ENCODE measurements at regions not wholly inside any gene's neighbourhood (a gene's known extent, or its start where the extent isn't known, plus 50 kb on each side); places are given as distances from the start of the nearest gene placed in this dataset.

DNA sequence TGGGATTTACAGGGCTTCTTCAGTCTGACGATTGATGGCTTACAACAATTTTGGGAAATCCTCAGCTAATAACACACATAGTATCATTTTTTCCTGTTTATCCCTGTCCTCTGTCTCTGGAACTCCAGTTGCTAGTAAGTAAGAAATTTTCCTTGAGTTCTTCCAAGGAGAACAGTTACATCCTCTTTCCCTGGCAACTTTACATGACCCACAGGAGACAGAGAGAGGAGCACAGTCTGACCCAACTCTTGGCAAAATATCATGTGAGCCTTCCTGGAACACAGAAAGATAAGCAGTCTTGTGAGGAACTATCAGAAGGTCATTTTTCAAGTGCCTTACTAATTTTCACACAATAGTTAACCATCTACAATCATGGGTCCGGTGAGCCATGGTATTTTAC is 578.7 kb upstream of the PABPC4L start:
- in situ Hi-C loops (cut with HindIII; ENCODE audit: low sequenced_read_pairs) = no loop called here
- TF ChIP-seq, protein P1, sequence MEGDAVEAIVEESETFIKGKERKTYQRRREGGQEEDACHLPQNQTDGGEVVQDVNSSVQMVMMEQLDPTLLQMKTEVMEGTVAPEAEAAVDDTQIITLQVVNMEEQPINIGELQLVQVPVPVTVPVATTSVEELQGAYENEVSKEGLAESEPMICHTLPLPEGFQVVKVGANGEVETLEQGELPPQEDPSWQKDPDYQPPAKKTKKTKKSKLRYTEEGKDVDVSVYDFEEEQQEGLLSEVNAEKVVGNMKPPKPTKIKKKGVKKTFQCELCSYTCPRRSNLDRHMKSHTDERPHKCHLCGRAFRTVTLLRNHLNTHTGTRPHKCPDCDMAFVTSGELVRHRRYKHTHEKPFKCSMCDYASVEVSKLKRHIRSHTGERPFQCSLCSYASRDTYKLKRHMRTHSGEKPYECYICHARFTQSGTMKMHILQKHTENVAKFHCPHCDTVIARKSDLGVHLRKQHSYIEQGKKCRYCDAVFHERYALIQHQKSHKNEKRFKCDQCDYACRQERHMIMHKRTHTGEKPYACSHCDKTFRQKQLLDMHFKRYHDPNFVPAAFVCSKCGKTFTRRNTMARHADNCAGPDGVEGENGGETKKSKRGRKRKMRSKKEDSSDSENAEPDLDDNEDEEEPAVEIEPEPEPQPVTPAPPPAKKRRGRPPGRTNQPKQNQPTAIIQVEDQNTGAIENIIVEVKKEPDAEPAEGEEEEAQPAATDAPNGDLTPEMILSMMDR (IDR thresholded peaks at IDR 0.05; ENCODE audit: low read depth, low read length, missing control alignments) = no peak
- no peak overlapping the region for H3K4me3 ChIP-seq (ENCODE audit: low read depth, low read length)
- DNase-seq (ENCODE audit: low read depth) = no peak

DNA sequence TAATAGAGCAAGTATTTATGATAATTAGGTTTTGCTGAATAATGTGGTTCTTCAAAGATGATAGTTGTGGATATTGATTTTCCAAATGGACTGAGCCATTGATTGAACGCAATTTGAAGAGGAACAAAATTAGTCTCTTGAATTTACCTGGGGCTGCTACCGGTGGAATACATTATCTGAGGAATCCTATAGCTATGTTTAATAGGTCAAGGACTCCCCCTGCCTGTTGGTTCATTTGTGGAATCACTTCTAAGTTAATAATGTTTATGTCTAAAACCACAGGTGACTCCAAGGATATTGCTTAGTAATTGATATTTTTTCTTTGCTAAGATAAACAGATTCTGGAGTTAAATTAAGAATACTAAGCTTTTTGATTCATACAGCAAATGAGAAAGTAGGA is 576.0 kb upstream of the PABPC4L start:
- in situ Hi-C loops (cut with HindIII; ENCODE audit: low sequenced_read_pairs) = no loop called here
- TF ChIP-seq, protein P1 (IDR thresholded peaks at IDR 0.05; ENCODE audit: low read depth, low read length, missing control alignments) = peak; percentile 15
- DNase-seq (ENCODE audit: low read depth) = no peak
- no peak overlapping the region for H3K4me3 ChIP-seq (ENCODE audit: low read depth, low read length)

DNA sequence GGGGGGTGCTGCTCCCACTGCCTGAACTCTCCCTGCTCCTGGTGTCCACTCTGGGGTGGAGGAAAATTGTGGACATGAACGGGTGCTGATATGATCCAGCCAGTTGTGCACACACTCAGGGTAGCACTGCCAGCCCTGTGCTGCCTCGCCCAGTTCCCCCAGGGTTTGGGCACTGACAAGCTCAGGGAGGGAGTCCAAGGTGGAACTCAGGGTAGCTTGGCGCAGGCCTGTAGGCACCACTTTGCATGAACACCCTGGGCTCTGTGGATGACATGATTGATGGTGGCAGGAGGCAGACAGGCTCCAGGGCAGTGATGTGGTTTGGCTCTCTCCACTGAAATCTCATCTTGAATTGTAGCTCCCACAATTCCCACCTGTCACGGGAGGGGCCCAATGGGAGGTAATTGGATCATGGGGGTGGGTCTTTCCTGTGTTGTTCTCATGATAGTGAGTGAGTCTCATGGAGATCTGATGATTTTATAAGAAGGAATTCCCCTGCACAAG is 572.0 kb upstream of the PABPC4L start:
- no peak overlapping the region for H3K4me3 ChIP-seq (ENCODE audit: low read depth, low read length)
- in situ Hi-C loops (cut with HindIII; ENCODE audit: low sequenced_read_pairs) = no loop called here
- TF ChIP-seq, protein P1 (IDR thresholded peaks at IDR 0.05; ENCODE audit: low read depth, low read length, missing control alignments) = no peak
- DNase-seq (ENCODE audit: low read depth) = no peak

DNA sequence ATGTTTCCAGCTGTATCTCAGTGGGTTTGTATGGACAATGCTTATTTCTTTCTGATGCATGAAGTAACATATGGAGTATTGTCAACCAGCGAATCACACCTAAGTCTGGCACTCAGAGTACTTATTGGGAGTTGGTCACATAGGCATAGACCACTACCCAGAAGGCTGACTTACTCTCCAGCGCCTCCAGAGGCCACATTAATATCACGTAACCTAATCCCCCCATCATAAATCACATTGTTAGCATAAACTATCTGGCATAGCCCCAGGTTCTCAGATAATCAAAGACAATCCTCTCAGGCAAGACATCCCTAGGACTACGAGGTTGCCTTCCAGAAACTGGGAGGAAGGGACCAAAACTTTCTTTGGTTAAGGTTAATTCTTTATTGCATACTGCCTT is 560.5 kb upstream of the PABPC4L start:
- in situ Hi-C loops (cut with HindIII; ENCODE audit: low sequenced_read_pairs) = no loop called here
- TF ChIP-seq, protein P1 (IDR thresholded peaks at IDR 0.05; ENCODE audit: low read depth, low read length, missing control alignments) = no peak
- no peak for DNase-seq (ENCODE audit: low read depth)
- no peak overlapping the region for H3K4me3 ChIP-seq (ENCODE audit: low read depth, low read length)

DNA sequence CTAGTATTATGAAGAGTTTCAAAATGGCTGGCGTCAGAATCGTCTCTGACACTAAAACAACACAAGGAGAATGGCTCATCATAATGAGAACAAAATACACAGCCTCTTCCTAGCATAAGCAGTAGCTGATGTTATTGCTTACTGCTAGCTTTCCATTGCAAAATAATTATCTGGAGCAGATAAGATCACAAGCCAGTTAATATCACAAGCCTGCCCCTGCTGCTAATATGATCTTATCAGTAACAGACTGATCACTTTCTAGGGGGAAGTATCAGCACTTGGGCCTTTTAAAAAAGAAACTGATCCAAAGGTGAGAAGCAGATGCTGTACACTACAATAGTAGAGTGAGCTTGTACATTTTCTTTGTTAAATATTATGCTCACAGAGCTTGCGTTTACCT is 554.8 kb upstream of the PABPC4L start:
- in situ Hi-C loops (cut with HindIII; ENCODE audit: low sequenced_read_pairs) = no loop called here
- TF ChIP-seq, protein P1 (IDR thresholded peaks at IDR 0.05; ENCODE audit: low read depth, low read length, missing control alignments) = no peak
- no peak overlapping the region for H3K4me3 ChIP-seq (ENCODE audit: low read depth, low read length)
- DNase-seq (ENCODE audit: low read depth) = no peak

DNA sequence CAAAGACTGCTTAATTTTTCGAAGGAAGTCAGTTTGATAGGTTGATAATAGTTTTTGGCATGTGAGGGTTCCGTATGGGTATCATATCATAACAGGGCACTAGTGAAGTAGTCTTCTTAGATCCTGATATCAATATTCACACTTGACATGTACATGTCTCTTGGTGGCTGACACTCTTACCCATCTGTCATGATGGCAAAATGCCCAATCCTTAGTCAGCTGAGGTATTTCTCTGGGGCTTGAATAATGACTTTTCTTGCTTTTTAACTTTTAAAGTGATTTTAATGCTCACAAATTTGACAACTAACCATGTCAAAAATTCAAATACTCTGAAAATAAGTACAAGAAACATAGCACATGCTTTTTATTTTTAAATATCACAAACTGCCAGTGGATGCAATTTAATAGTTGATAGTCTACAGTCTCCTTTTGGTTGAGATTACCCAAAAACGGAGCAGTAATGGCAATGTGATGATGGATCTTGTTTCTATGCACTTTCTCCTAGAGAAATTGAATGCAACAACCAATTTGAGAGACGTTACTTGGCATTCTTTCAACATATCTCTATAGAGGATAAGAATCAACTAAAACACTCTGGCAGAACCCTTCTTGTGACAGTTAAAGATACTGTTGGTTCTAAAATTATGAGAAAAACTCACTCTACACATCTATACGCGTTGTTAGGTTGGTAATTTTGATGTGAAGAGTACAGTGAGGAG is 552.9 kb upstream of the PABPC4L start:
- in situ Hi-C loops (cut with HindIII; ENCODE audit: low sequenced_read_pairs) = no loop called here
- TF ChIP-seq, protein P1 (IDR thresholded peaks at IDR 0.05; ENCODE audit: low read depth, low read length, missing control alignments) = no peak
- H3K4me3 ChIP-seq (ENCODE audit: low read depth, low read length) = no peak overlapping the region
- DNase-seq (ENCODE audit: low read depth) = no peak
